Anterior cingulate cortex (tissue), 58 donors: ENCODE measurements at regions not wholly inside any gene's neighbourhood (a gene's known extent, or its start where the extent isn't known, plus 50 kb on each side); places are given as distances from the start of the nearest gene placed in this dataset.
A peak's percentile ranks its signal among the peaks of the same experiment; 100 is the strongest.
"Not testable (repeated sequence)": the region's sequence is repeated elsewhere in the genome, so short reads cannot be mapped to it uniquely, and the experiment has no call there.

Experiments
- DNase-seq, 58 donors: peaks; one replicate each; lab custom pipeline; 2025; lab: John Stamatoyannopoulos, UW

- DNase-seq: no peak
These were observed 271.3 kb downstream of the LRATD1 start for GRCh38 chr2:14903709-14904374.

GRCh38 chr2:14904378-14904777 lies 271.9 kb downstream of the LRATD1 start:
- DNase-seq: not testable (repeated sequence)

GRCh38 chr2:14905571-14905970 lies 273.1 kb downstream of the LRATD1 start:
- no peak for DNase-seq

- no peak for DNase-seq
These were observed 274.6 kb downstream of the LRATD1 start for GRCh38 chr2:14907014-14907612.

GRCh38 chr2:14909795-14910194 lies 277.3 kb downstream of the LRATD1 start:
- DNase-seq: no peak

- DNase-seq: no peak
These were observed 278.1 kb downstream of the LRATD1 start for GRCh38 chr2:14910654-14911053.

- no peak for DNase-seq
These were observed 283.5 kb downstream of the LRATD1 start for GRCh38 chr2:14915983-14916382.

- DNase-seq: no peak
These were observed 291.5 kb downstream of the LRATD1 start for GRCh38 chr2:14923820-14924580.

- DNase-seq: no peak
These were observed 293.0 kb downstream of the LRATD1 start for GRCh38 chr2:14925471-14925870.

GRCh38 chr2:14927021-14927564 lies 294.6 kb downstream of the LRATD1 start:
- DNase-seq: no peak

GRCh38 chr2:14928056-14928455 lies 295.5 kb downstream of the LRATD1 start:
- no peak for DNase-seq

GRCh38 chr2:14930441-14930840 lies 297.9 kb downstream of the LRATD1 start:
- no peak for DNase-seq

GRCh38 chr2:14932285-14932684 lies 299.8 kb downstream of the LRATD1 start:
- peak in 2 of 58 donors; percentile 3 for DNase-seq

GRCh38 chr2:14933753-14934152 lies 301.2 kb downstream of the LRATD1 start:
- no peak for DNase-seq

- no peak for DNase-seq
These were observed 303.9 kb downstream of the LRATD1 start for GRCh38 chr2:14936426-14936825.

- DNase-seq: no peak
These were observed 304.8 kb downstream of the LRATD1 start for GRCh38 chr2:14937336-14937735.

GRCh38 chr2:14941151-14941631 lies 308.7 kb downstream of the LRATD1 start:
- DNase-seq: peak in 52 of 58 donors; percentile 1 to 76 (median 32)

- DNase-seq: no peak
These were observed 310.5 kb downstream of the LRATD1 start for GRCh38 chr2:14942987-14943386.

GRCh38 chr2:14944562-14945346 lies 312.2 kb downstream of the LRATD1 start:
- DNase-seq: no peak

GRCh38 chr2:14951569-14952285 lies 319.2 kb downstream of the LRATD1 start:
- DNase-seq: no peak
